Thyroid gland (tissue), 4 donors: ENCODE measurements at regions not wholly inside any gene's neighbourhood (a gene's known extent, or its start where the extent isn't known, plus 50 kb on each side); places are given as distances from the start of the nearest gene placed in this dataset.

Experiments
- POLR2A ChIP-seq, 2 donors: fragments of 450-650 bp; IDR thresholded peaks; one replicate each; pipeline ENCODE4 v1.6.1; 2017; ENCODE audit warnings: antibody characterized with exemption in 2 of 2, mild to moderate bottlenecking in 2 of 2, moderate library complexity in 1 of 2
- TF ChIP-seq, protein P1 (sequence below), 6 experiments: fragments of 200-600 bp in 3 of 6; fragments of 450-650 bp in 3 of 6; sonication (generic) in 3 of 6; IDR thresholded peaks; one replicate each; pipeline ENCODE4 v1.5.1; 2016 to 2019; ENCODE audit warnings: antibody characterized with exemption in 6 of 6, mild to moderate bottlenecking in 2 of 6, inconsistent platforms in 1 of 6, moderate library complexity in 1 of 6

DNA sequence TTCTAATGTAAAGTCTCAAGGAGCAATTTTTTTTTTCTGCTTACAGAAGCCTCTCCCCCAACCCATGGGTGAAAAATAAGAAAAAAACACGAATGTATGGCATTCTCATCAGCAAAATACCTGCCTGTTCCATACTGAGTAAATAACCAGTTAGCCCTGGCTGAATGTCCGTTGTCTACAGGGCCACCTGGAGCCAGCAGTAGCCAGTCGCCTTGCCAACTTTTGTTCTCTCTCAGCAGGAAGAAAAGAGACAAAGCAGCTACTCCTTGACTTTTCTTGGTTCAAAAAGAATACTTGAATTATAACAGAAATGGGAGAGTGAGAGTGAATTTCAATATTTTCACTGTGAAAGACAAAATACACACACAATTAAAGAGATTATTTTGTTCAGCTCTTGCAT, 532.9 kb upstream of the CRIM1 start:
- TF ChIP-seq, protein P1, sequence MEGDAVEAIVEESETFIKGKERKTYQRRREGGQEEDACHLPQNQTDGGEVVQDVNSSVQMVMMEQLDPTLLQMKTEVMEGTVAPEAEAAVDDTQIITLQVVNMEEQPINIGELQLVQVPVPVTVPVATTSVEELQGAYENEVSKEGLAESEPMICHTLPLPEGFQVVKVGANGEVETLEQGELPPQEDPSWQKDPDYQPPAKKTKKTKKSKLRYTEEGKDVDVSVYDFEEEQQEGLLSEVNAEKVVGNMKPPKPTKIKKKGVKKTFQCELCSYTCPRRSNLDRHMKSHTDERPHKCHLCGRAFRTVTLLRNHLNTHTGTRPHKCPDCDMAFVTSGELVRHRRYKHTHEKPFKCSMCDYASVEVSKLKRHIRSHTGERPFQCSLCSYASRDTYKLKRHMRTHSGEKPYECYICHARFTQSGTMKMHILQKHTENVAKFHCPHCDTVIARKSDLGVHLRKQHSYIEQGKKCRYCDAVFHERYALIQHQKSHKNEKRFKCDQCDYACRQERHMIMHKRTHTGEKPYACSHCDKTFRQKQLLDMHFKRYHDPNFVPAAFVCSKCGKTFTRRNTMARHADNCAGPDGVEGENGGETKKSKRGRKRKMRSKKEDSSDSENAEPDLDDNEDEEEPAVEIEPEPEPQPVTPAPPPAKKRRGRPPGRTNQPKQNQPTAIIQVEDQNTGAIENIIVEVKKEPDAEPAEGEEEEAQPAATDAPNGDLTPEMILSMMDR (IDR thresholded peaks at IDR 0.05): no peak
- TF ChIP-seq POLR2A (IDR thresholded peaks at IDR 0.05): no peak
